Thoracic aorta (tissue), 2 donors: ENCODE measurements at regions not wholly inside any gene's neighbourhood (a gene's known extent, or its start where the extent isn't known, plus 50 kb on each side); places are given as distances from the start of the nearest gene placed in this dataset.

Experiments
- ATAC-seq: fragments of 150-250 bp; one replicate; pipeline ENCODE4 v1.8.0; 2017; ENCODE audit warnings: low read depth; ENCODE audit not compliant: insufficient number of reproducible peaks, low FRiP score
- DNase-seq: peaks from one replicate; pipeline ENCODE4 v3.0.0-alpha.2; 2020; ENCODE audit warnings: low spot score
- H3K27ac ChIP-seq, 2 donors: fragments of 200-600 bp; sonication (generic); 1 replicate in 1 of 2; 2 replicates in 1 of 2; pipeline ENCODE4 v1.5.1; 2016; ENCODE audit warnings: mild to moderate bottlenecking in 2 of 2, moderate library complexity in 2 of 2
- H3K27me3 ChIP-seq: fragments of 200-600 bp; sonication (generic); replicated peaks from 2 replicates; pipeline ENCODE4 v1.6.0; 2016; ENCODE audit warnings: mild to moderate bottlenecking; ENCODE audit not compliant: insufficient read depth
- H3K36me3 ChIP-seq: fragments of 200-600 bp; sonication (generic); one replicate; pipeline ENCODE4 v1.5.1; 2016
- H3K4me1 ChIP-seq, 2 donors: fragments of 200-600 bp; sonication (generic); 1 replicate in 1 of 2; 2 replicates in 1 of 2; pipeline versions ENCODE4 v1.5.1 to v1.6.0; 2016; ENCODE audit warnings: low read depth in 2 of 2, mild to moderate bottlenecking in 1 of 2; ENCODE audit not compliant: control insufficient read depth in 1 of 2
- H3K4me3 ChIP-seq: fragments of 200-600 bp; sonication (generic); 2 replicates; pipeline ENCODE4 v1.5.1; 2016; ENCODE audit warnings: mild to moderate bottlenecking
- H3K9me3 ChIP-seq: fragments of 200-600 bp; sonication (generic); 2 replicates; pipeline ENCODE4 v1.5.1; 2016
- CTCF ChIP-seq: fragments of 200-600 bp; sonication (generic); IDR thresholded peaks from one replicate; pipeline ENCODE4 v1.5.1; 2019; ENCODE audit warnings: antibody characterized with exemption

- TF ChIP-seq CTCF: no peak
- Histone ChIP-seq H3K27ac (no peak overlapping the region), H3K4me3 (no peak overlapping the region), H3K27me3 (no peaks in the 10 kb centered on the region), H3K9me3 (no peaks in the 10 kb centered on the region), H3K36me3 (no peaks in the 10 kb centered on the region), H3K4me1 (no peaks in the 10 kb centered on the region)
- DNase-seq (no peak), ATAC-seq (no peak)
Observed at GRCh38 chr9:82110881-82111280, 122.3 kb downstream of the SPATA31D1 start.

GRCh38 chr9:82115331-82115730 is 126.8 kb downstream of the SPATA31D1 start:
- Histone ChIP-seq H3K36me3 (no peaks in the 10 kb centered on the region), H3K9me3 (no peaks in the 10 kb centered on the region), H3K27me3 (no peaks in the 10 kb centered on the region), H3K4me1 (no peaks in the 10 kb centered on the region), H3K4me3 (no peak overlapping the region), H3K27ac (no peak overlapping the region)
- ATAC-seq: no peak
- no peak for DNase-seq
- TF ChIP-seq CTCF: no peak

GRCh38 chr9:82115900-82116299 is 127.3 kb downstream of the SPATA31D1 start:
- Histone ChIP-seq H3K4me3 (no peak overlapping the region), H3K27ac (no peak overlapping the region), H3K9me3 (no peaks in the 10 kb centered on the region), H3K27me3 (no peaks in the 10 kb centered on the region), H3K4me1 (no peaks in the 10 kb centered on the region), H3K36me3 (no peaks in the 10 kb centered on the region)
- DNase-seq (no peak), ATAC-seq (no peak)
- no peak for TF ChIP-seq CTCF

GRCh38 chr9:82116556-82116955 is 128.0 kb downstream of the SPATA31D1 start:
- DNase-seq: no peak
- H3K27me3 ChIP-seq: no peaks in the 10 kb centered on the region
- no peak overlapping the region for H3K27ac ChIP-seq
- H3K36me3 ChIP-seq: no peaks in the 10 kb centered on the region
- H3K4me3 ChIP-seq: no peak overlapping the region
- no peaks in the 10 kb centered on the region for H3K9me3 ChIP-seq
- no peaks in the 10 kb centered on the region for H3K4me1 ChIP-seq
- TF ChIP-seq CTCF: no peak
- ATAC-seq: no peak

- TF ChIP-seq CTCF: no peak
- no peak overlapping the region for H3K4me3 ChIP-seq
- ATAC-seq: no peak
- H3K27me3 ChIP-seq: no peaks in the 10 kb centered on the region
- no peak overlapping the region for H3K27ac ChIP-seq
- no peaks in the 10 kb centered on the region for H3K4me1 ChIP-seq
- H3K9me3 ChIP-seq: no peaks in the 10 kb centered on the region
- H3K36me3 ChIP-seq: no peaks in the 10 kb centered on the region
- no peak for DNase-seq
Observed at GRCh38 chr9:82117026-82117811, 128.6 kb downstream of the SPATA31D1 start.
